T-cell (primary cell): ENCODE measurements at regions not wholly inside any gene's neighbourhood (a gene's known extent, or its start where the extent isn't known, plus 50 kb on each side); places are given as distances from the start of the nearest gene placed in this dataset.

Source experiments
- ATAC-seq, 4 experiments: fragments of 200-7000 bp in 3 of 4; fragments of 150-1000 bp in 1 of 4; cut with Tn5 transposase; replicated peaks in 1 of 4; 1 replicate in 3 of 4; 2 replicates in 1 of 4; pipeline ENCODE4 v1.10.0; 2021; ENCODE audit warnings: moderate library complexity in 3 of 4, mild to moderate bottlenecking in 2 of 4, moderate number of reproducible peaks in 1 of 4
- CTCF ChIA-PET, 2 donors: fragments of 300-600 bp; sonication (Branson Sonifier 250); formaldehyde crosslinking; loops; one replicate each; lab custom pipeline; 2022; ENCODE audit warnings: antibody characterized with exemption in 2 of 2; lab: Charles Lee
- POLR2A ChIA-PET, 2 donors: fragments of 300-600 bp; sonication (Branson Sonifier 250); formaldehyde crosslinking; loops; one replicate each; lab custom pipeline; 2022; ENCODE audit warnings: antibody characterized with exemption in 2 of 2; lab: Charles Lee
- DNase-seq, 35 experiments: peaks; one replicate each; pipeline versions ENCODE4 v3.0.0 to v3.0.0-alpha.2; 2013 to 2023
- H3K27ac ChIP-seq: one replicate; pipeline ENCODE4 v1.5.1; 2013; ENCODE audit warnings: low read length
- H3K27me3 ChIP-seq, 2 experiments: replicated peaks in 1 of 2; 1 replicate in 1 of 2; 2 replicates in 1 of 2; pipeline versions ENCODE4 v1.6.1 to v1.7.0; 2013; ENCODE audit warnings: low read length in 1 of 2, mixed read lengths in 1 of 2; ENCODE audit not compliant: control insufficient read depth in 2 of 2, insufficient read depth in 2 of 2; ENCODE audit errors: extremely low read depth in 1 of 2
- H3K36me3 ChIP-seq, 2 donors: 1 replicate in 1 of 2; 2 replicates in 1 of 2; pipeline versions ENCODE4 v1.6.1 to v1.7.0; 2013; ENCODE audit warnings: low read length in 1 of 2; ENCODE audit not compliant: control insufficient read depth in 2 of 2, insufficient read depth in 1 of 2; ENCODE audit errors: extremely low read depth in 1 of 2
- H3K4me1 ChIP-seq, 2 experiments: 1 replicate in 1 of 2; 2 replicates in 1 of 2; pipeline versions ENCODE4 v1.6.1 to v1.7.0; 2013; ENCODE audit warnings: low read length in 2 of 2, mixed read lengths in 1 of 2; ENCODE audit not compliant: insufficient read depth in 2 of 2, control insufficient read depth in 1 of 2; ENCODE audit errors: extremely low read depth in 1 of 2
- H3K4me3 ChIP-seq, 2 donors: 1 replicate in 1 of 2; 2 replicates in 1 of 2; pipeline versions ENCODE4 v1.5.1 to v1.7.0; 2013; ENCODE audit warnings: mild to moderate bottlenecking in 2 of 2, low read length in 1 of 2, moderate library complexity in 1 of 2; ENCODE audit not compliant: control insufficient read depth in 1 of 2; ENCODE audit errors: extremely low read depth in 1 of 2
- H3K9me3 ChIP-seq: 2 replicates; pipeline ENCODE4 v1.7.0; 2013
- H3K27ac Mint-ChIP-seq, 2 donors: one replicate each; pipeline ENCODE4 v1.8.0; 2020 to 2021; ENCODE audit warnings: mild to moderate bottlenecking in 2 of 2, mixed read lengths in 2 of 2
- H3K27me3 Mint-ChIP-seq, 2 donors: one replicate each; pipeline ENCODE4 v1.8.0; 2021 to 2022; ENCODE audit warnings: mixed read lengths in 2 of 2
- H3K36me3 Mint-ChIP-seq: one replicate; pipeline ENCODE4 v1.8.0; 2021; ENCODE audit warnings: mixed read lengths
- H3K4me1 Mint-ChIP-seq, 3 donors: one replicate each; pipeline ENCODE4 v1.8.0; 2020 to 2022; ENCODE audit warnings: mixed read lengths in 3 of 3, mild to moderate bottlenecking in 1 of 3
- H3K4me3 Mint-ChIP-seq, 3 donors: one replicate each; pipeline ENCODE4 v1.8.0; 2020 to 2022; ENCODE audit warnings: mild to moderate bottlenecking in 3 of 3, mixed read lengths in 3 of 3, moderate library complexity in 3 of 3
- H3K9me3 Mint-ChIP-seq, 3 donors: one replicate each; pipeline ENCODE4 v1.8.0; 2020 to 2022; ENCODE audit warnings: mixed read lengths in 3 of 3
- WGBS: methylation state at CpG from one replicate; pipeline ENCODE4 v1.1.5; 2013; ENCODE audit warnings: missing lambda C conversion rate; ENCODE audit not compliant: insufficient coverage; 5-methylcytosine and 5-hydroxymethylcytosine counted together

- H3K9me3 Mint-ChIP-seq: peaks cover 13 to 18% (median 13%) of the 10 kb centered on the region in 3 donors
- ATAC-seq (no peak), DNase-seq (no peak)
- CTCF ChIA-PET: no interaction called here
- no peak overlapping the region for H3K4me3 Mint-ChIP-seq
- no peaks in the 10 kb centered on the region for H3K36me3 Mint-ChIP-seq
- H3K4me3 ChIP-seq: no peak overlapping the region
- no peaks in the 10 kb centered on the region for H3K4me1 Mint-ChIP-seq
- H3K27me3 Mint-ChIP-seq: no peaks in the 10 kb centered on the region
- H3K27ac Mint-ChIP-seq: no peak overlapping the region
- H3K36me3 ChIP-seq: no peaks in the 10 kb centered on the region
- no peaks in the 10 kb centered on the region for H3K9me3 ChIP-seq
- WGBS: no CpG with 5 or more reads among the region's 5 CpGs
- POLR2A ChIA-PET: no interaction called here
- H3K4me1 ChIP-seq: no peaks in the 10 kb centered on the region
- no peak overlapping the region for H3K27ac ChIP-seq
- no peaks in the 10 kb centered on the region for H3K27me3 ChIP-seq
These were observed 576.1 kb downstream of the DCDC2C start for GRCh38 chr2:4279431-4279830.

DNA sequence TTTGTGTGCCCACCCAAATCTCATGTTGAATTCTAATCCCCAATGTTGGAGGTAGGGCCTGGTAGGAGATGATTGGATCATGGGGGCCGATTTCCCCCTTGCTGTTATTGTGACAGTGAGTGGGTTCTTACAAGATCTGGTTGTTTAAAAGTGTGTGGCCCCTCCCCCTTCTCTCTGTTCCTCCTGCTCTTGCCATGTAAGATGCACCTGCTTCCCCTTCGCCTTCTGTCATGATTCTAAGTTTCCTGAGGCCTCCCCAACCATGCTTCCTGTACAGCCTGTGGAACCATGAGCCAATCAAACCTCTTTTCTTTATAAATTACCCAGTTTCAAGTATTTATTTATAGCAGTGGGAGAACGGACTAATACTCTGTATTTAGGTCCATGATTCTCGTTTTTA lies 588.1 kb downstream of the DCDC2C start:
- H3K36me3 ChIP-seq: no peaks in the 10 kb centered on the region
- H3K9me3 ChIP-seq: no peaks in the 10 kb centered on the region
- no peak for ATAC-seq
- H3K27me3 ChIP-seq: no peaks in the 10 kb centered on the region
- Mint-ChIP-seq H3K27ac (no peak overlapping the region), H3K27me3 (no peaks in the 10 kb centered on the region), H3K9me3 (peaks cover 4 to 9% (median 6%) of the 10 kb centered on the region in 3 donors), H3K4me3 (no peak overlapping the region), H3K36me3 (no peaks in the 10 kb centered on the region), H3K4me1 (no peaks in the 10 kb centered on the region)
- no peak overlapping the region for H3K27ac ChIP-seq
- no peak for DNase-seq
- POLR2A ChIA-PET: no interaction called here
- no peaks in the 10 kb centered on the region for H3K4me1 ChIP-seq
- WGBS: no CpG with 5 or more reads among the region's 4 CpGs
- CTCF ChIA-PET: no interaction called here
- H3K4me3 ChIP-seq: no peak overlapping the region

GRCh38 chr2:4295680-4296079 lies 592.3 kb downstream of the DCDC2C start:
- Mint-ChIP-seq H3K36me3 (no peaks in the 10 kb centered on the region), H3K4me1 (no peaks in the 10 kb centered on the region), H3K9me3 (peaks cover 4 to 9% (median 5%) of the 10 kb centered on the region in 3 donors), H3K4me3 (no peak overlapping the region), H3K27me3 (no peaks in the 10 kb centered on the region), H3K27ac (no peak overlapping the region)
- ChIA-PET POLR2A (no interaction called here), CTCF (no interaction called here)
- ATAC-seq: no peak
- H3K36me3 ChIP-seq: no peaks in the 10 kb centered on the region
- DNase-seq: no peak
- no peak overlapping the region for H3K27ac ChIP-seq
- no peaks in the 10 kb centered on the region for H3K27me3 ChIP-seq
- no peaks in the 10 kb centered on the region for H3K4me1 ChIP-seq
- no peaks in the 10 kb centered on the region for H3K9me3 ChIP-seq
- no peak overlapping the region for H3K4me3 ChIP-seq

- H3K27ac ChIP-seq: no peak overlapping the region
- 82% methylated on average over 2 of the region's 3 CpGs for WGBS
- H3K4me3 ChIP-seq: no peak overlapping the region
- ATAC-seq: no peak
- H3K36me3 Mint-ChIP-seq: no peaks in the 10 kb centered on the region
- peaks cover 7 to 10% (median 8%) of the 10 kb centered on the region in 3 donors for H3K9me3 Mint-ChIP-seq
- H3K27me3 Mint-ChIP-seq: no peaks in the 10 kb centered on the region
- POLR2A ChIA-PET: no interaction called here
- H3K27me3 ChIP-seq: no peaks in the 10 kb centered on the region
- H3K9me3 ChIP-seq: no peaks in the 10 kb centered on the region
- DNase-seq: no peak
- no peaks in the 10 kb centered on the region for H3K36me3 ChIP-seq
- H3K27ac Mint-ChIP-seq: no peak overlapping the region
- no peak overlapping the region for H3K4me3 Mint-ChIP-seq
- no peaks in the 10 kb centered on the region for H3K4me1 ChIP-seq
- CTCF ChIA-PET: no interaction called here
- H3K4me1 Mint-ChIP-seq: no peaks in the 10 kb centered on the region
These were observed 597.2 kb downstream of the DCDC2C start for GRCh38 chr2:4300616-4301015.

DNA sequence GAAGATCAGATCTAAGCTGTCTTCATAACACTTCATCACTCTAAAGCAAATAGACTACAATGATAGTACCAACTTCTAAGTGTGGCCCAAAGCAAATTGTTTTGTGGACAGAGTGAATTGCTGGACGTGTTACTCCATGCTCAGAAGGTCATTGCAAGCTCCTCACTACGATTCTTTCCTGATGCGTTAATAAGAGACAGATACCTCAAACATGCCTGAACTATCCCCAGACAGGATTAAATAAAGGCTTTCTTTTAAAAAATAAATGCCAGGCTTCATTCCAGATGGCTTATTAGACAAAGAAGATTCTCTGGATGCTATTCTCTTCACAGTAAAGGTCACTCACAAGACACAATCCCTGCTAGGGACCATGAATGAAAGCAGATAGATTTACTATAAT lies 621.2 kb downstream of the DCDC2C start:
- WGBS: 100% methylated on average over 2 of the region's 3 CpGs
- Histone ChIP-seq H3K4me3 (no peak overlapping the region), H3K4me1 (no peaks in the 10 kb centered on the region), H3K9me3 (no peaks in the 10 kb centered on the region), H3K27ac (no peak overlapping the region), H3K36me3 (no peaks in the 10 kb centered on the region), H3K27me3 (no peaks in the 10 kb centered on the region)
- ChIA-PET CTCF (no interaction called here), POLR2A (no interaction called here)
- Mint-ChIP-seq H3K4me1 (no peaks in the 10 kb centered on the region), H3K27me3 (no peaks in the 10 kb centered on the region), H3K4me3 (no peak overlapping the region), H3K36me3 (no peaks in the 10 kb centered on the region), H3K27ac (no peak overlapping the region), H3K9me3 (peaks cover 0 to 16% (median 13%) of the 10 kb centered on the region in 3 donors)
- DNase-seq (no peak), ATAC-seq (no peak)

GRCh38 chr2:4336864-4337263 lies 633.5 kb downstream of the DCDC2C start:
- H3K36me3 Mint-ChIP-seq: no peaks in the 10 kb centered on the region
- 80% methylated on average over 1 of the region's 4 CpGs for WGBS

GRCh38 chr2:4338345-4338744 lies 635.0 kb downstream of the DCDC2C start:
- Mint-ChIP-seq H3K9me3 (peaks cover 4 to 15% (median 9%) of the 10 kb centered on the region in 3 donors), H3K36me3 (no peaks in the 10 kb centered on the region), H3K4me3 (no peak overlapping the region), H3K4me1 (no peaks in the 10 kb centered on the region), H3K27me3 (no peaks in the 10 kb centered on the region), H3K27ac (no peak overlapping the region)
- no peaks in the 10 kb centered on the region for H3K4me1 ChIP-seq
- H3K27ac ChIP-seq: no peak overlapping the region
- ChIA-PET CTCF (no interaction called here), POLR2A (no interaction called here)
- no peaks in the 10 kb centered on the region for H3K36me3 ChIP-seq
- no peaks in the 10 kb centered on the region for H3K9me3 ChIP-seq
- DNase-seq: no peak
- H3K27me3 ChIP-seq: no peaks in the 10 kb centered on the region
- ATAC-seq: no peak
- no peak overlapping the region for H3K4me3 ChIP-seq

More at GRCh38 chr2:4336864-4337263, 633.5 kb downstream of the DCDC2C start:
- no peaks in the 10 kb centered on the region for H3K9me3 ChIP-seq
- H3K27ac ChIP-seq: no peak overlapping the region
- Mint-ChIP-seq H3K9me3 (peaks cover 4 to 17% (median 4%) of the 10 kb centered on the region in 3 donors), H3K27ac (no peak overlapping the region), H3K4me3 (no peak overlapping the region), H3K27me3 (no peaks in the 10 kb centered on the region), H3K4me1 (no peaks in the 10 kb centered on the region)
- no peak overlapping the region for H3K4me3 ChIP-seq
- no peaks in the 10 kb centered on the region for H3K27me3 ChIP-seq
- H3K4me1 ChIP-seq: no peaks in the 10 kb centered on the region
- H3K36me3 ChIP-seq: no peaks in the 10 kb centered on the region
- CTCF ChIA-PET: no interaction called here
- no peak for ATAC-seq
- POLR2A ChIA-PET: no interaction called here
- DNase-seq: no peak
